NCI-H1694 (cell line): ENCODE measurements at regions not wholly inside any gene's neighbourhood (a gene's known extent, or its start where the extent isn't known, plus 50 kb on each side); places are given as distances from the start of the nearest gene placed in this dataset.

ENCODE experiments used
- DNase-seq: peaks from one replicate; lab custom pipeline; 2025; lab: John Stamatoyannopoulos, UW

DNA sequence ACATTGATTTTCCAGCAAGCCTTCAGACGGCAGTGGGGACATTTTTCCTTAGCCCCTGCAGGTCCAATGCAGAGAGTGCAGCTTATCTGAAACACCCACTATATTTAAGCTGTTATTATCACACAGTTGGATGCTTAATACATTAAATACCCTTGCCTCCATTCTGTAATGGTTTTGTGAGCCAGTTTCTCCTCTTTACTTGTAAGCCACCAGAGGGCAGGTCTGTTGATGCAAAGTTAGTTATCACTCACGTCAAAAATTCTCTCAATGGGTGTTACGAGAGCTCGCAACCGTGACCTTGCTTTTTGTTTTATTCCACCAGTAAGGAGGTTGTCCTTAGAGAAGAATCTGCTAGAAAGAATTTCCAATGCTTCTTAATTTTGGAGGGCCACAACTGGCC, 189.8 kb downstream of the INSIG2 start:
- DNase-seq = no peak

DNA sequence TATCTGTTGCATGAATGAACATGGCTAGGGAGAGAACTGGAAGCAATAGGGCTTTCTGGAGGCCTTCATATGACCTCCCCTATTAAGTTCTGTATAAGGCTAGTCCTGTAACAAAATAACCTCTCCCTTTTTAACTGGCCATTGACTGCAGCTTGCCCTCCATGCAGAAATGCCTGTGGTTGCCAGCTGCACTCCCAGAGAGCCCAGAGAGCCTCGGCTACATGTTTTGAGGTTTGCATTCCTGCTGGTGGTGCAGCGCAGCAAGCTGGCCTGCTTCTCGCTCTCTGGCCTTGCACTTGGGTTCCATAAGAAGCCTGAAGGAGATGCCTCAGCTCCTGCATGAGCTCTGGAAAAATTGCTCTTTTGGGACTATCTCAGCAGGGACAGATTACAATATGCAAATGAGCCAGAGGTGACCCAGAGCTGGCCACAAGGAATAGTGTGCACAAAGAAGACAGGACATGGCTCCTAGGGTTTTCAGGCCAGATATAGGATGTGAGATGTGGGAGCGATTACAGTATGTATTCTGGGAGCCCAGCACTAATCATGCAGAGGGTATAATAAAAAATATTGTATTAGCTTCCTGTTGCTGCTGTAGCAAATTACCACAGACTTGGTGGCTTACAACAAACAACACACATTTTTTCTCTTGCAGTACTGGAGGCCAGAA, 186.7 kb downstream of the INSIG2 start:
- DNase-seq = no peak

- DNase-seq = no peak
Measured at GRCh38 chr2:118272391-118272790, 184.1 kb downstream of the INSIG2 start.

- no peak for DNase-seq
Measured at GRCh38 chr2:118269408-118270051, 181.3 kb downstream of the INSIG2 start.

- DNase-seq = no peak
Measured at GRCh38 chr2:118268268-118268667, 180.0 kb downstream of the INSIG2 start.

GRCh38 chr2:118265873-118266455, 177.7 kb downstream of the INSIG2 start:
- peak; percentile 18 for DNase-seq

DNA sequence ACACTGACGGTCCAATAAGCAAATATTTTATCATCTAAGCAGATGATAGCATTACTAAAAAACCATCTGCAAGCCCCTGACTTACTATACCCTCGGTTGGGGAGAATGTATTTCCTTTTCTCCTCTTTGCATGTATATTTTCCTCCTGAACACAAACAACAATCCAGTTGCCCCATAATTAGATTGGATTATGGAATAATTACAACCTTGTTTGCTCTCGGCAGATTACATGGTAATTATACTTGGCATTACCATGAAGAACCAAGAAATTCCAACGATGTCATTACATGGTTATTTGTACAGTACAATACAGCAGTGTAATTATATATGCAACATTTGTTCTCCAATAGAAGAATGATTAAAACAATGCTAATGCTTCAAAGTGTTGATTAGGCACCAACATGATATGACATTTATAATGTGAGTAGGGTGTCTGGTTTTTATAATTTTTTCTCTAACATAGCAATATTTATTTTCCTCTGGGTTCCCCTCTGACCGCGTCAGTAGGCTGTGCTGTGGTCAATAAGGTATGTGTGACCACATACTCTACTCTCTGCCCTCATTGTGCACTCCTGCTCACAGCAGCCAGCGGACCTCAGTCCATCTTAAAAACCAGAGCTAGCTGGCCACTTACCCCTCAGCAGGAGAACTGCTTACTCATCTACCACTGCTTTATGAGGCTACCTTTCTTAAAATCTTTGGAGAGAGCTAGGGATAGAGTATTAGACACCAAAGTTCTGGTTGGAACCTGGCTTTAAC, 176.1 kb downstream of the INSIG2 start:
- no peak for DNase-seq

- DNase-seq = no peak
Measured at GRCh38 chr2:118257696-118258095, 169.4 kb downstream of the INSIG2 start.

- no peak for DNase-seq
Measured at GRCh38 chr2:118255771-118256372, 167.6 kb downstream of the INSIG2 start.

DNA sequence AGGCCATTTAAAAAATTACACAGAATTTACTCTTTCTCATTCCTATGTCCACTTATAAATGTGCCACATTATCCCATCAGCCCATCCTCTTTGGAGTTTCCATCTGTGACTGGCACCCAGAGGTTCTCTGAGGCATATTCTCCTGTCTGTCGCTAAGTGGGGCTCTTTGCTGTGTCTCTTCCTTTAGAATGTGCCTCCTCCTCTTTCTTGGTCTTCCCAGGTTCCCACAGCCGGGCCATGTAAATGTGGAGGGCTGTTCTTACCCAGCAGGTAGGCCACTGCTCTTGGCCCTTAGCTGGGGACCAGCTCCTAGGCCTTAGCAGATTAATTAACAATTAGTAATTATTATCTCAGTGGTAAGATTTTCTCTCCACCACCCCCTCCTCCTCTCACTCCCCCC, 167.0 kb downstream of the INSIG2 start:
- no peak for DNase-seq

DNA sequence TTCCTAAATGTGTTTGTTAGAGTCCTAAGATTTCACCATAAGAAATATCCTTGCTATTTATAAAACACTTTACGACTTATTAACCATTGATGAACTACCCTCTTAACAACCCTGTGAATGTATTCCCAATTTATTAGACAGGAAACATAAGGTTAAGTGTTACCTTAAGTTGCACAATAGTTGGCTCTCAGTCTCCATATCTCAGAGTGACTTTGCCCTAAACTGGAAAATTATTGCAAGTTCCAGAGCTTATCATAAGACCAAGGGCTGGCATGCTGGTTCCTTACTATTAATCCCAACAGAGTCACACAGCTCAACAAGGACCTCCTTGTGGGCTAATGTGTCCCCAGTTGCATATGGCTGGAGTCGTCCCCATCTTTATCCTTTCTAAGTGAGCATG, 165.8 kb downstream of the INSIG2 start:
- DNase-seq = no peak

GRCh38 chr2:118251427-118251826, 163.2 kb downstream of the INSIG2 start:
- DNase-seq = no peak

GRCh38 chr2:118250463-118250862, 162.2 kb downstream of the INSIG2 start:
- no peak for DNase-seq

GRCh38 chr2:118250001-118250400, 161.7 kb downstream of the INSIG2 start:
- DNase-seq = no peak

GRCh38 chr2:118249531-118249930, 161.3 kb downstream of the INSIG2 start:
- no peak for DNase-seq

DNA sequence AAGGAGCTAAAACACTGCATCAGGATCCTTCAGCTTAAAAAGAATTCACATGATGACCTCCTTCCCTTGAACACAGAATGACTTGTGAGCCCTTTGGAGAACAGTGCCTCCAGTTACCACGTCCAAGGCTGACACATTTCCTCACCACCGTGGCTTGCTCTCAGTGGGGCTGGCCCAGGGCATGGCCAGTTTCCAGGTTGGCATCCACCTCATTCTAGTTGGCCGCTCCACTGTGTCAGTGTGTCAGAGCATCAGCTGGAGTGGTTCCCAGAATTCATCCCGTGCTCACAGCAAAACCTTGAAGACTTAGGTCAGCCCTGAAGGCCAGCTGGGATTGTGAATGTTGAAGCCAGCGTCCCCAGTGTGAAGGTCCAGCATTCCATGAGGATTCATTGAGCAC, 158.5 kb downstream of the INSIG2 start:
- DNase-seq = no peak

DNA sequence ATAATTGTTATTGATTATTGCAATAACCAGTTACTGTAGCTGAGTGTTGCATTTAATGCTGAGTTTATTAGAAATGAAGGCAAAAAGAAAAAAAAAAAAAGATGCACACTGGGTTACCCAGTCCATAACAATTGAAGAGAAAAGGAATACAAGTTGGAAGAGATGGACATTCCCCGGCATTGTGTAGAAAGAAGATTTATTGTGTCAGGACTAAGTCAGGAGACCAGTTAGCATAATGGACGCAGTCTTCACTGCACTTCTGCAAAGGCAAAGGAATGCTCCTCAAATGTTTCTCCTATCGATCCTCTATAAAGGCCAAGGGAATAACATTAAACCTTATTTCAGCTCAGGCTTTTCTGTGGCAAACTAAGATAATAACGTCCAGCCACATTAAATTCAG, 157.8 kb downstream of the INSIG2 start:
- no peak for DNase-seq

GRCh38 chr2:118244686-118245085, 156.4 kb downstream of the INSIG2 start:
- DNase-seq = no peak

GRCh38 chr2:118243031-118243430, 154.8 kb downstream of the INSIG2 start:
- no peak for DNase-seq

DNA sequence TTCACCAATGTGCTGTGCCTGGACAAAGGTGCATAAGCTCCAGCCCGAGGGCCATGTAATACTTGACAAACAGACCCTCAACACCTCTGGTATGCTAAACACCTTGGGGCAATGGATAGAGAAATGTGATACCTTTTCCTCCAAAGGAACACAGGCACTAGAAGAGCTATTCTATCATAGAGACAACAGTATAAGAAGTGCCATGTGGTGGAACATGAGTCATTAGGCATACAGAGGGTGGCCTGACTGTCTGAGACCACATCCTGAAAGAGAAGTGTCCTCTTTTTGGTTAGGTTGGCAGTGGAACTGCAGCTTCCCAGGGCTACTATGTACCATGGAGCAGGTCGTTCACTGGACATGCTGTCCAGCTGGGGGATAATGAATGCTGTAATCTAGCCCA, 153.9 kb downstream of the INSIG2 start:
- no peak for DNase-seq

- no peak for DNase-seq
Measured at GRCh38 chr2:118241128-118241527, 152.9 kb downstream of the INSIG2 start.

GRCh38 chr2:118240276-118240675, 152.0 kb downstream of the INSIG2 start:
- DNase-seq = no peak
